ENCODE measurements at regions not wholly inside any gene's neighbourhood (a gene's known extent, or its start where the extent isn't known, plus 50 kb on each side); places are given as distances from the start of the nearest gene placed in this dataset.

- TF ChIP-seq, protein P1, sequence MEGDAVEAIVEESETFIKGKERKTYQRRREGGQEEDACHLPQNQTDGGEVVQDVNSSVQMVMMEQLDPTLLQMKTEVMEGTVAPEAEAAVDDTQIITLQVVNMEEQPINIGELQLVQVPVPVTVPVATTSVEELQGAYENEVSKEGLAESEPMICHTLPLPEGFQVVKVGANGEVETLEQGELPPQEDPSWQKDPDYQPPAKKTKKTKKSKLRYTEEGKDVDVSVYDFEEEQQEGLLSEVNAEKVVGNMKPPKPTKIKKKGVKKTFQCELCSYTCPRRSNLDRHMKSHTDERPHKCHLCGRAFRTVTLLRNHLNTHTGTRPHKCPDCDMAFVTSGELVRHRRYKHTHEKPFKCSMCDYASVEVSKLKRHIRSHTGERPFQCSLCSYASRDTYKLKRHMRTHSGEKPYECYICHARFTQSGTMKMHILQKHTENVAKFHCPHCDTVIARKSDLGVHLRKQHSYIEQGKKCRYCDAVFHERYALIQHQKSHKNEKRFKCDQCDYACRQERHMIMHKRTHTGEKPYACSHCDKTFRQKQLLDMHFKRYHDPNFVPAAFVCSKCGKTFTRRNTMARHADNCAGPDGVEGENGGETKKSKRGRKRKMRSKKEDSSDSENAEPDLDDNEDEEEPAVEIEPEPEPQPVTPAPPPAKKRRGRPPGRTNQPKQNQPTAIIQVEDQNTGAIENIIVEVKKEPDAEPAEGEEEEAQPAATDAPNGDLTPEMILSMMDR (IDR thresholded peaks at IDR 0.05; ENCODE audit: low read depth, low read length) = no peak
- Histone ChIP-seq H3K4me3 (ENCODE audit: low read depth, low read length) (no peak overlapping the region), H3K4me1 (no peaks in the 10 kb centered on the region), H3K9me3 (no peaks in the 10 kb centered on the region), H3K36me3 (no peaks in the 10 kb centered on the region), H3K27me3 (no peaks in the 10 kb centered on the region)
- DNase-seq = no peak
These were observed 220.0 kb upstream of the MBL2 start for GRCh38 chr10:52992567-52992966.

- no peaks in the 10 kb centered on the region for H3K36me3 ChIP-seq
- no peaks in the 10 kb centered on the region for H3K9me3 ChIP-seq
- TF ChIP-seq, protein P1 (IDR thresholded peaks at IDR 0.05; ENCODE audit: low read depth, low read length) = no peak
- no peak for DNase-seq
- H3K27me3 ChIP-seq = no peaks in the 10 kb centered on the region
- no peaks in the 10 kb centered on the region for H3K4me1 ChIP-seq
- no peak overlapping the region for H3K4me3 ChIP-seq (ENCODE audit: low read depth, low read length)
These were observed 216.3 kb upstream of the MBL2 start for GRCh38 chr10:52988923-52989322.

DNA sequence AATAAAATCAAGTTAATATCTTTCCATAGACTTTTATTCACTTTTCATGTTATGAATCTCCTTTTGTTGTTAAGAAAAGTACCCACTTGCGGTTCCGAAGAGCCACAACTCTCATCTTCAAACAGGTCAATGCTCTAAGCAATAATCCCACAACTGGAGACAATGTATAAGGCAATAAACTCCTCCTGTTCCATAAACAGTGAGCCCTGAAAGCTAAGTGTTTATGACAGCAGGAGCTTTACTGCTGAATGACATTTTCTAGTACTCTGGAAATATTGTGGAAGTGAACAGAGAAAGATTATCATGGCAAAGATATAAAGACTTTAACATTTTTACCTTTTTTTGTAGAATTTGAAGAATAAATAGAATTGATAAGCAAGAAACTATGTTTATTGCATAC lies 213.5 kb upstream of the MBL2 start:
- Histone ChIP-seq H3K4me1 (no peaks in the 10 kb centered on the region), H3K4me3 (ENCODE audit: low read depth, low read length) (no peak overlapping the region), H3K9me3 (no peaks in the 10 kb centered on the region), H3K36me3 (no peaks in the 10 kb centered on the region), H3K27me3 (no peaks in the 10 kb centered on the region)
- DNase-seq = no peak
- TF ChIP-seq, protein P1 (IDR thresholded peaks at IDR 0.05; ENCODE audit: low read depth, low read length) = no peak

DNA sequence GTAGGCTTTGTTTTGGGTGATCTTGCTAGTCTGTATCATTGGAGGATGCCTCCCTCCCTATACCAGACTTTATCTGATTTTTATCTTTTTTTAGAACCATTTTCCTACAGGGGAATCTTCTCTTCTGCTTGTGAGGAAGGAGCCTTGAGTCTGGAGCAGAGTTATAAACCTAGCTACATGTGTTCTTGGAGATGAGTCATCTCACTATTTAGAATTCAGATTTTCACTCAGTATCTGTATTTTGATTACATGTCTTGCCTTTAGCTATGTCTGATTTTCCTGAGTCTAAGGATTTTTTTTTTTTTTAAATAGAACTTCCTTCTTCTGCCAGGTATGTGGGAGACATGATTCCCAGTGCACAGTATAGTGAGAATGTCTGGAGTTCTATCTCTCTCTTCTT lies 211.6 kb upstream of the MBL2 start:
- no peak overlapping the region for H3K4me3 ChIP-seq (ENCODE audit: low read depth, low read length)
- TF ChIP-seq, protein P1 (IDR thresholded peaks at IDR 0.05; ENCODE audit: low read depth, low read length) = no peak

GRCh38 chr10:52979295-52979990 lies 206.9 kb upstream of the MBL2 start:
- Histone ChIP-seq H3K4me1 (no peaks in the 10 kb centered on the region), H3K27me3 (no peaks in the 10 kb centered on the region), H3K36me3 (no peaks in the 10 kb centered on the region), H3K4me3 (ENCODE audit: low read depth, low read length) (no peak overlapping the region), H3K9me3 (no peaks in the 10 kb centered on the region)
- no peak for DNase-seq
- TF ChIP-seq, protein P1 (IDR thresholded peaks at IDR 0.05; ENCODE audit: low read depth, low read length) = no peak

More for the DNA sequence above, 211.6 kb upstream of the MBL2 start:
- no peak for DNase-seq
- Histone ChIP-seq H3K36me3 (no peaks in the 10 kb centered on the region), H3K9me3 (no peaks in the 10 kb centered on the region), H3K27me3 (no peaks in the 10 kb centered on the region), H3K4me1 (no peaks in the 10 kb centered on the region)

GRCh38 chr10:52977581-52977980 lies 205.0 kb upstream of the MBL2 start:
- no peak for DNase-seq
- Histone ChIP-seq H3K4me1 (no peaks in the 10 kb centered on the region), H3K36me3 (no peaks in the 10 kb centered on the region), H3K9me3 (no peaks in the 10 kb centered on the region), H3K4me3 (ENCODE audit: low read depth, low read length) (no peak overlapping the region), H3K27me3 (no peaks in the 10 kb centered on the region)
- TF ChIP-seq, protein P1 (IDR thresholded peaks at IDR 0.05; ENCODE audit: low read depth, low read length) = no peak

Measured in BE2C (cell line).